ENCODE measurements at regions not wholly inside any gene's neighbourhood (a gene's known extent, or its start where the extent isn't known, plus 50 kb on each side); places are given as distances from the start of the nearest gene placed in this dataset.

GRCh38 chr14:39641224-39641623, 209.0 kb upstream of the FBXO33 start:
- TF ChIP-seq CTCF (conservative IDR thresholded peaks at IDR 0.05), result no peak
- TF ChIP-seq ZFX (IDR thresholded peaks at IDR 0.05), result no peak

Data from C4-2B (cell line).